Hematopoietic multipotent progenitor cell treated with erythropoietin and hydrocortisone succinate and interleukin-3 and kit ligand, for 6 days (in vitro differentiated cells): ENCODE measurements at regions not wholly inside any gene's neighbourhood (a gene's known extent, or its start where the extent isn't known, plus 50 kb on each side); places are given as distances from the start of the nearest gene placed in this dataset.

ENCODE experiments used
- DNase-seq: peaks from one replicate; pipeline ENCODE4 v3.0.0-alpha.2; 2015

GRCh38 chr5:165242646-165243045 is 1737.2 kb downstream of the MAT2B start:
- no peak for DNase-seq

GRCh38 chr5:165244407-165244806 is 1739.0 kb downstream of the MAT2B start:
- DNase-seq: no peak

- no peak for DNase-seq
Measured at GRCh38 chr5:165258197-165258771, 1752.9 kb downstream of the MAT2B start.

- DNase-seq: no peak
Measured at GRCh38 chr5:165260426-165260825, 1755.0 kb downstream of the MAT2B start.

GRCh38 chr5:165263536-165263935 is 1758.1 kb downstream of the MAT2B start:
- no peak for DNase-seq

- no peak for DNase-seq
Measured at GRCh38 chr5:165266939-165267338, 1761.5 kb downstream of the MAT2B start.

GRCh38 chr5:165272436-165272835 is 1767.0 kb downstream of the MAT2B start:
- peak; percentile 39 for DNase-seq

GRCh38 chr5:165277661-165278060 is 1772.2 kb downstream of the MAT2B start:
- no peak for DNase-seq

GRCh38 chr5:165282491-165282890 is 1777.1 kb downstream of the MAT2B start:
- no peak for DNase-seq

GRCh38 chr5:165286692-165287091 is 1781.3 kb downstream of the MAT2B start:
- DNase-seq: no peak

- DNase-seq: no peak
Measured at GRCh38 chr5:165290535-165290934, 1785.1 kb downstream of the MAT2B start.

GRCh38 chr5:165296401-165297130 is 1791.1 kb downstream of the MAT2B start:
- DNase-seq: no peak

- DNase-seq: no peak
Measured at GRCh38 chr5:165304193-165304827, 1798.9 kb downstream of the MAT2B start.

GRCh38 chr5:165305596-165305995 is 1800.2 kb downstream of the MAT2B start:
- no peak for DNase-seq

GRCh38 chr5:165309446-165309845 is 1804.0 kb downstream of the MAT2B start:
- DNase-seq: no peak

GRCh38 chr5:165310031-165310430 is 1804.6 kb downstream of the MAT2B start:
- DNase-seq: no peak

GRCh38 chr5:165321912-165322311 is 1816.5 kb downstream of the MAT2B start:
- DNase-seq: no peak

GRCh38 chr5:165325221-165325620 is 1819.8 kb downstream of the MAT2B start:
- no peak for DNase-seq

GRCh38 chr5:165327631-165328030 is 1822.2 kb downstream of the MAT2B start:
- DNase-seq: no peak

GRCh38 chr5:165328846-165329245 is 1823.4 kb downstream of the MAT2B start:
- DNase-seq: no peak

GRCh38 chr5:165333623-165334022 is 1828.2 kb downstream of the MAT2B start:
- DNase-seq: peak; percentile 14

- peak; percentile 6 for DNase-seq
Measured at GRCh38 chr5:165334201-165334600, 1828.8 kb downstream of the MAT2B start.

- no peak for DNase-seq
Measured at GRCh38 chr5:165349735-165350134, 1844.3 kb downstream of the MAT2B start.

- DNase-seq: no peak
Measured at GRCh38 chr5:165351342-165351741, 1845.9 kb downstream of the MAT2B start.
